Endothelial cell of umbilical vein (primary cell): ENCODE measurements at regions not wholly inside any gene's neighbourhood (a gene's known extent, or its start where the extent isn't known, plus 50 kb on each side); places are given as distances from the start of the nearest gene placed in this dataset.

Experiments
- BruUV-seq: library from RNA; stranded (reverse); fragments of 400-500 nt; replicated peaks from 2 replicates; lab custom pipeline; 2021; lab: Mats Ljungman, UMichigan
- CTCF ChIA-PET: fragments of 300-600, 350-600 bp; sonication (Branson Sonifier 250); formaldehyde crosslinking; loops from one replicate; lab custom pipeline; 2021; ENCODE audit warnings: antibody characterized with exemption, inconsistent platforms; lab: Charles Lee
- POLR2A ChIA-PET: fragments of 300-600, 350-600 bp; sonication (Branson Sonifier 250); formaldehyde crosslinking; loops from one replicate; lab custom pipeline; 2021; ENCODE audit warnings: antibody characterized with exemption, inconsistent platforms; lab: Charles Lee
- DNase-seq: peaks from one replicate; pipeline ENCODE4 v3.0.0-alpha.2; 2011; ENCODE audit warnings: low read depth, low spot score
- FAIRE-seq: peaks from 2 replicates; lab custom pipeline; 2011; peaks lifted over from hg19 to GRCh38; lab: Jason Lieb, UNC
- H2AFZ ChIP-seq: 2 replicates; pipeline ENCODE4 v1.6.0; 2012; ENCODE audit warnings: low read depth, low read length, control low read depth, inconsistent platforms
- H3K27ac ChIP-seq: 2 replicates; pipeline ENCODE4 v1.5.1; 2011; ENCODE audit warnings: low read depth, mild to moderate bottlenecking, control low read depth, low read length, moderate library complexity; ENCODE audit not compliant: insufficient read depth
- H3K27me3 ChIP-seq, 2 experiments: 2 replicates each; pipeline versions ENCODE4 v1.6.0 to v1.6.1; 2011; ENCODE audit warnings: low read length in 2 of 2, mixed read lengths in 1 of 2; ENCODE audit not compliant: control insufficient read depth in 2 of 2, insufficient read depth in 2 of 2
- H3K36me3 ChIP-seq, 2 experiments: 2 replicates in 1 of 2; 3 replicates in 1 of 2; pipeline ENCODE4 v1.5.1; 2011; ENCODE audit warnings: low read length in 2 of 2, mild to moderate bottlenecking in 1 of 2, moderate library complexity in 1 of 2; ENCODE audit not compliant: control insufficient read depth in 2 of 2, insufficient read depth in 2 of 2; ENCODE audit errors: extremely low read depth in 1 of 2
- H3K4me1 ChIP-seq: 3 replicates; pipeline ENCODE4 v1.5.1; 2011; ENCODE audit warnings: mild to moderate bottlenecking, low read length; ENCODE audit not compliant: control insufficient read depth, insufficient read depth; ENCODE audit errors: extremely low read depth
- H3K4me2 ChIP-seq: 2 replicates; pipeline ENCODE4 v1.6.1; 2011; ENCODE audit warnings: low read length, control low read depth, mixed read lengths; ENCODE audit not compliant: insufficient read depth
- H3K4me3 ChIP-seq, 3 experiments: fragments of 200-600 bp in 1 of 3; sonication (generic), shearing (Covaris generic) in 1 of 3; replicated peaks in 1 of 3; 2 replicates each; pipeline ENCODE4 v1.5.1; 2011 to 2016; ENCODE audit warnings: control low read depth in 3 of 3, low read length in 3 of 3, mild to moderate bottlenecking in 2 of 3, inconsistent platforms in 1 of 3, low read depth in 1 of 3, moderate library complexity in 1 of 3; ENCODE audit not compliant: insufficient read depth in 1 of 3
- H3K79me2 ChIP-seq: 2 replicates; pipeline ENCODE4 v1.6.0; 2012; ENCODE audit warnings: low read length, inconsistent platforms; ENCODE audit not compliant: control insufficient read depth, insufficient read depth
- H3K9ac ChIP-seq: replicated peaks from 2 replicates; pipeline ENCODE3; 2011; ENCODE audit warnings: low read length, control low read depth; ENCODE audit not compliant: insufficient read depth; ENCODE audit errors: extremely low read depth
- H3K9me1 ChIP-seq: replicated peaks from 3 replicates; pipeline ENCODE4 v1.6.0; 2011; ENCODE audit warnings: mild to moderate bottlenecking, low read length; ENCODE audit not compliant: control insufficient read depth, insufficient read depth; ENCODE audit errors: extremely low read depth
- H3K9me3 ChIP-seq: replicated peaks from 2 replicates; pipeline ENCODE4 v1.5.1; 2012; ENCODE audit warnings: low read length, inconsistent platforms; ENCODE audit not compliant: control insufficient read depth, insufficient read depth
- H4K20me1 ChIP-seq: replicated peaks from 2 replicates; pipeline ENCODE3; 2011; ENCODE audit warnings: mild to moderate bottlenecking, low read length; ENCODE audit not compliant: control insufficient read depth, insufficient read depth; ENCODE audit errors: extremely low read depth
- EZH2 ChIP-seq: IDR thresholded peaks from 2 replicates; pipeline ENCODE4 v1.6.1; 2012; ENCODE audit warnings: borderline replicate concordance, low read depth, mild to moderate bottlenecking, moderate library complexity, low read length, inconsistent platforms; ENCODE audit not compliant: severe bottlenecking
- FOS ChIP-seq: IDR thresholded peaks from 2 replicates; pipeline ENCODE4 v1.6.1; 2011; ENCODE audit warnings: mild to moderate bottlenecking, low read length, moderate library complexity, borderline replicate concordance; ENCODE audit not compliant: insufficient read depth
- GATA2 ChIP-seq: IDR thresholded peaks from 2 replicates; pipeline ENCODE4 v1.7.0; 2011; ENCODE audit warnings: low read depth, mild to moderate bottlenecking, moderate library complexity, mixed read lengths, low read length; ENCODE audit not compliant: insufficient read length, insufficient read depth
- JUN ChIP-seq: IDR thresholded peaks from 2 replicates; pipeline ENCODE4 v1.6.1; 2011; ENCODE audit warnings: borderline replicate concordance, low read depth; ENCODE audit not compliant: insufficient read length, insufficient read depth
- MYC ChIP-seq: IDR thresholded peaks from one replicate; pipeline ENCODE4 v1.6.1; 2011; ENCODE audit warnings: mild to moderate bottlenecking, low read depth, low read length
- POLR2A ChIP-seq: IDR thresholded peaks from 2 replicates; pipeline ENCODE4 v1.6.1; 2012; ENCODE audit warnings: low read depth, mild to moderate bottlenecking, control low read depth, low read length
- POLR2AphosphoS5 ChIP-seq: IDR thresholded peaks from 2 replicates; pipeline ENCODE4 v1.6.1; 2012; ENCODE audit warnings: low read depth, mild to moderate bottlenecking, control low read depth, low read length, moderate library complexity; ENCODE audit not compliant: insufficient read depth
- dilution Hi-C: fragments of 300-500 bp; cut with MboI; formaldehyde crosslinking; loops from one replicate; pipeline ENCODE4 v1.15.0; 2019; ENCODE audit warnings: low sequenced_read_pairs; ENCODE audit not compliant: extremely low pct_ligation_motif_present
- intact Hi-C: fragments of 100-400 bp; cut with micrococcal nuclease; formaldehyde crosslinking; loops from one replicate; pipeline ENCODE4 v1.10.0; 2022
- TF ChIP-seq, protein P1 (sequence below), 2 donors: IDR thresholded peaks; 1 replicate in 1 of 2; 2 replicates in 1 of 2; pipeline ENCODE4 v1.5.1; 2011; ENCODE audit warnings: low read length in 2 of 2, mild to moderate bottlenecking in 2 of 2, moderate library complexity in 2 of 2, control low read depth in 1 of 2, inconsistent platforms in 1 of 2, low read depth in 1 of 2; ENCODE audit not compliant: insufficient read depth in 1 of 2; ENCODE audit errors: extremely low read depth in 1 of 2
- TF ChIP-seq, protein P2 (sequence below): IDR thresholded peaks from 2 replicates; pipeline ENCODE4 v1.6.1; 2011; ENCODE audit not compliant: insufficient read depth, insufficient read length

DNA sequence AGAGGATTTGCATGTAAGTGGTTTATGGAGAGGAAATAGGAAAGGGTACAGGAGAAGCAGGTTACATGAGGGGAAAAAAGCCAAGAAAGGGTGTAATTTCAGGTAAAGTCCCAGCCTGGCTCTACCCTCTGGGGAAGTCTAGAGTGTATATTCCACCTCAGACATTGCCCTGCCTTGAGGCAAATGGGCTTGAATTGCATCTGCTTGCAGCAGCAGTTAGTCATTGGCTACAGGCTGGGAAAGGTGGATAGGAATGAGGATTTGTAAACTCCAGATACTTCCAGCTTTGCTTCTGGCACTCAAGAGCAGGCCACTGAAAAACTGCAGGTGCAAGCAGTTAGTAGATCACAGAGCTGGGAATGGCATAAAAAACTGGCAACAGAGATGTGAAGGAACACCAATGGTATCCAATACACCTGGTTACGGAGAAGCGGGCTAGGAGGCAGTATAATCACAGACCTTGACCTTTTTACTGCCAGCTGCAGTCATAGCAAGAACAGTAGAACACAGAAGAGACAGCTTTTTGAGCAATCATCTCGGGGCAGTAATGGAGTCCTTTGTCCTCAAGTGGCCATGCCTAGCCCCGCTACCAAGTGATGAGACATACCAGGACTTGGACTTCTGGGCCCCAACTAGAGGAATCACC lies 226.9 kb upstream of the NRIP1 start:
- H3K9me3 ChIP-seq: no peaks in the 10 kb centered on the region
- no peak overlapping the region for H3K4me2 ChIP-seq
- CTCF ChIA-PET: no interaction called here
- no peak overlapping the region for H2AFZ ChIP-seq
- intact Hi-C loops (no loop called here), dilution Hi-C loops (no loop called here)
- no peaks in the 10 kb centered on the region for H4K20me1 ChIP-seq
- FAIRE-seq (no peak), DNase-seq (no peak)
- H3K27me3 ChIP-seq: no peaks in the 10 kb centered on the region
- TF ChIP-seq, protein P1, sequence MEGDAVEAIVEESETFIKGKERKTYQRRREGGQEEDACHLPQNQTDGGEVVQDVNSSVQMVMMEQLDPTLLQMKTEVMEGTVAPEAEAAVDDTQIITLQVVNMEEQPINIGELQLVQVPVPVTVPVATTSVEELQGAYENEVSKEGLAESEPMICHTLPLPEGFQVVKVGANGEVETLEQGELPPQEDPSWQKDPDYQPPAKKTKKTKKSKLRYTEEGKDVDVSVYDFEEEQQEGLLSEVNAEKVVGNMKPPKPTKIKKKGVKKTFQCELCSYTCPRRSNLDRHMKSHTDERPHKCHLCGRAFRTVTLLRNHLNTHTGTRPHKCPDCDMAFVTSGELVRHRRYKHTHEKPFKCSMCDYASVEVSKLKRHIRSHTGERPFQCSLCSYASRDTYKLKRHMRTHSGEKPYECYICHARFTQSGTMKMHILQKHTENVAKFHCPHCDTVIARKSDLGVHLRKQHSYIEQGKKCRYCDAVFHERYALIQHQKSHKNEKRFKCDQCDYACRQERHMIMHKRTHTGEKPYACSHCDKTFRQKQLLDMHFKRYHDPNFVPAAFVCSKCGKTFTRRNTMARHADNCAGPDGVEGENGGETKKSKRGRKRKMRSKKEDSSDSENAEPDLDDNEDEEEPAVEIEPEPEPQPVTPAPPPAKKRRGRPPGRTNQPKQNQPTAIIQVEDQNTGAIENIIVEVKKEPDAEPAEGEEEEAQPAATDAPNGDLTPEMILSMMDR (IDR thresholded peaks at IDR 0.05; ENCODE audit: extremely low read depth in 1 of 2, insufficient read depth in 1 of 2, low read depth in 1 of 2, low read length in 2 of 2): no peak
- TF ChIP-seq POLR2AphosphoS5 (no peak), GATA2 (no peak), POLR2A (no peak), FOS (no peak), JUN (no peak), EZH2 (no peak), MYC (no peak)
- TF ChIP-seq, protein P2, sequence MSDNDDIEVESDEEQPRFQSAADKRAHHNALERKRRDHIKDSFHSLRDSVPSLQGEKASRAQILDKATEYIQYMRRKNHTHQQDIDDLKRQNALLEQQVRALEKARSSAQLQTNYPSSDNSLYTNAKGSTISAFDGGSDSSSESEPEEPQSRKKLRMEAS: no peak
- no peak overlapping the region for H3K9ac ChIP-seq
- H3K36me3 ChIP-seq: no peaks in the 10 kb centered on the region
- POLR2A ChIA-PET: no interaction called here
- H3K79me2 ChIP-seq: no peaks in the 10 kb centered on the region
- no TSS peak for BruUV-seq
- peaks cover 3% of the 10 kb centered on the region for H3K4me1 ChIP-seq
- no peaks in the 10 kb centered on the region for H3K9me1 ChIP-seq
- no peak overlapping the region for H3K27ac ChIP-seq
- no peak overlapping the region for H3K4me3 ChIP-seq
